HUDEP-2 (cell line): ENCODE measurements at regions not wholly inside any gene's neighbourhood (a gene's known extent, or its start where the extent isn't known, plus 50 kb on each side); places are given as distances from the start of the nearest gene placed in this dataset.
"Not testable (repeated sequence)": the region's sequence is repeated elsewhere in the genome, so short reads cannot be mapped to it uniquely, and the experiment has no call there.

ENCODE experiments used
- DNase-seq, 76 experiments: peaks; one replicate each; lab custom pipeline; 2025; ENCODE audit not compliant: unreplicated experiment in 76 of 76; lab: John Stamatoyannopoulos, UW

- no peak for DNase-seq
Observed at GRCh38 chr1:232579958-232580941, 49.7 kb downstream of the SIPA1L2 start.

DNA sequence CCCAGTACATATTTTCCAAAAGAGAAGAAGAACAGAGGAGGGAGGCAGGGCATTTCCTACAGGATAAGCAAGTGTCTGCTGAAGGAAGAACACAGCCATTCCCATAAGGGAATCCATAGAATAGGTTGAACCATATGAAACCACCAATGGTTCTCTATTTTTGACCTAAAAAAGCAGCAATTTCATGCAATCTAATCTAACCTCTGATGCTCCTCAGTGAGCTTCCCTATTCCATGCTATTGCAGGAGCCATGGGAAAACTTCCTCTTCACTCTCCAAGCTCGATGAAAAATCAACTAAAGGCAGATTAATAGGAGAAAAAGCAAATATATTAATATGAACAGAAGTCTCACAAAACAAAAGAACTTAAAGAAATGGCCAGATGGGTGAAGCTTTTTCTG, 50.5 kb downstream of the SIPA1L2 start:
- no peak for DNase-seq

DNA sequence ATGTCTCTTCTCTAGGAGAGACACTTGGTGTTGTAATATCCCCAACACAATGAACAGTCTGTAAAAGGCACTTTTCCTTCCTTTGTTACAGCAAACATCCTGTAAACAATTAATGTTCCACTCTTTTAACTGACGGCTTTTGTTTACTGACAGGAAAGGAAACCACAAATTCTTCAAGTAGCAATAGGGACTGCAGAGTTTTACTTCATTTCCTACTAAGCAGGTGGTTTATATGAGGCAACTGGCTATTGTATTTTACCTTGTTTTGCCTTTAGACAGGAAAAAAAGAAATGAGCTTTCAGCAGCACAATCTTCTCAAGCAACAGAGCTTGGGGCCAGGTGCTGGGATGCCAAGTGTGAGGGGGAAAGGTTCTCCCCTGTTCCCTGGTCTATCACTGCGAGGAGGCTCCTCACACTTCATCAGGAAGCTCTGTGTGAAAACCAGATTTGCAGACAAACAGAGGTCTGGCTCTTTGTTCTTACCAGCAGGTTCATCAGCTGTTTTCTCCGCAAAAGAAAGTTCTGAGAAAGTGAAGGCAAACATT, 51.2 kb downstream of the SIPA1L2 start:
- DNase-seq = no peak

DNA sequence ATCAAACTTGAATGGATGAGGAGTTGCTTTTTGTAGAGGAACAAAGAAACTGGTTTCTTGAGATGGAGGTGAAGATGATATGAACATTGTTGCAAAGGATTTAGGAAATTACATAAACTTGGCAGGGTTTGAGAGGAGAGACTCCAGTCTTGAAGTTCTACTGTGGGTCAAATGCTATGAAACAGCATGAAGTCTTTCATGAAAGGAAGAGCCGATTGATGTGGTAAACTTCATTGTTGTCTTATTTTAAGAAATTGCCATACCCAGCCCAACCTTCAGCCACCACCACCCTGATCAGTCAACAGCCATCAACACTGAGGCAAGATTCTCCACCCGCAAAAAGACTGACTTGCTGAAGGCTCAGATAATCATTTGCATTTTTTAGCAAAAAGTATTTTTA, 52.2 kb downstream of the SIPA1L2 start:
- no peak for DNase-seq

DNA sequence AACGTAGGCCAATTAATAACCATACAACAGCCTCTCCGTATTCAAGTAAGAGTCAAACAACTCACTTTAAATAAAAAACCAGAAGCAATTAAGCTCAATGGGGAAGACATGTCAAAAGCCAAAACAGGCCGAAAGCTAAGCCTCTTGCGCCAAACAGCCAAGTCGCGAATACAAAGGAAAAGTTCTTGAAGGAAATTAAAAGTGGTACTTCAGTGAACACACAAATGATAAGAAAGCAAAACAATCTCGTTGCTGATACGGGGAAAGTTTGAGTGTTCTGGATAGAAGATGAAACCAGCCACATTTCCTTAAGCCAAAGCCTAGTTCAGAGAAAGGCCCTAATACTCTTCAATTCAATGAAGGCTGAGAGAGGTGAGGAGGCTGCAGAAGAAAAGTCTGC, 53.4 kb downstream of the SIPA1L2 start:
- DNase-seq = no peak

- no peak for DNase-seq
Observed at GRCh38 chr1:232575763-232576040, 54.2 kb downstream of the SIPA1L2 start.

GRCh38 chr1:232574889-232575762, 54.8 kb downstream of the SIPA1L2 start:
- no peak for DNase-seq

- DNase-seq = no peak
Observed at GRCh38 chr1:232574077-232574476, 55.9 kb downstream of the SIPA1L2 start.

GRCh38 chr1:232571523-232571922, 58.4 kb downstream of the SIPA1L2 start:
- no peak for DNase-seq

DNA sequence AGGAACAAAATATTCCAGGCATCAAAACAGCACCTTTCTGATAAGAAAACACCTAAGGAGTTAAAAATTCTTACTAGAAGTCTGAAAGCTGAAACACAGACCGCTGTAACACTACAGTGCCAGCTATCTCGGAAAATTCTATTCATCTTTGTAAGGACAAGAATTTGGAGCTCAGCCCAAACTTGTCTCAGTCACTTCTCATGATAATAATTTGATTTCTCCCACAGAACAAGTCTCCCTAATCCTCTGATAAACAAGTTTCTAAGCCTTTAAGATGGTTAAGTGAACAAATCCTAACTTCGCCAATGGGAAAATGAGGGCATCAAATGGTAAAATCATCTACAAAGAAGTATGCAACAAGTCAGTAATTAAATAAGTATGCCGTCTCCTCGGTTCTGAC, 59.9 kb downstream of the SIPA1L2 start:
- DNase-seq = no peak

DNA sequence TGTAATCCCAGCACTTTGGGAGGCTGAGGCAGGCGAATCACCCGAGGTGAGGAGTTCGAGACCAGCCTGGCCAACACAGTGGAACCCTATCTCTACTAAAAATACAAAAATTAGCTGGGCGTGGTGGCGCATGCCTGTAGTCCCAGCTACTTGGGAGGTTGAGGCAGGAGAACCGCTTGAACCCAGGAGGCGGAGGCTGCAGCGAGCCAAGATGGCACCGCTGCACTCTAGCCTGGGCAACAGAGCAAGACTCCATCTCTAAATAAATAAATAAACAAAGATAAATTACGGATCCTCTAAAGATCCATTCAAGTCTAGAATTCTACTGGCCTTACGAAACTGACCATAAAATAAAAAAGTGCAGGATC, 60.4 kb downstream of the SIPA1L2 start:
- not testable (repeated sequence) for DNase-seq

DNA sequence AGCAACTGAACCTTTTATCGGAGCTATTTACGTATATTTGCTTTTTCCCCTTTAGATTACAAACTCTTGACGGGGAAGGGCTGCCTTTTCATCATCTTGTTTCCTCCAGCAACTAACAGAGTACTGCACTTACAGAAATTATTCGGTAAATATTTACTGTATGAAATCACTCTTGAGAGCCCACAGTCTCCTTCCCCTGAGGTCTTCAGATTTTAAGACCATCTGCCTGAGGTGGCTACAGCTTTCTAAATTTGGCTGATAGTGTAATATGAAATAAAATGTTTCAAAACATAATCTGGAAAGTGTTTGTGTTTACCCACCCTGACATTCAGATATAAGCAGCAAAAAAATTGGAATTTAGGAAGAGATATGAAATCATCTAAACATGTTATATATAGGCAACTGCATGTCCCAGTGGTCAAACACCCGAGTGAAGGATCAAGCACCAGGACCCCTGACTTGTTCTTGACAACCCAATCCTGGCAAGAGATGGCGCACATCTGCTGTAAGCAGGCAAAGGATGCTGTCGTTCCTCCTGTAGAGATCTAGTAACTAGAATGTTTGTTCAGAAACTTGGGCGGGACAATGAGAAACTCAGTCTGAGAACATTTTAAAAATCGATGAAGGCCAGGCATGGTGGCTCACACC, 60.9 kb downstream of the SIPA1L2 start:
- DNase-seq = no peak

DNA sequence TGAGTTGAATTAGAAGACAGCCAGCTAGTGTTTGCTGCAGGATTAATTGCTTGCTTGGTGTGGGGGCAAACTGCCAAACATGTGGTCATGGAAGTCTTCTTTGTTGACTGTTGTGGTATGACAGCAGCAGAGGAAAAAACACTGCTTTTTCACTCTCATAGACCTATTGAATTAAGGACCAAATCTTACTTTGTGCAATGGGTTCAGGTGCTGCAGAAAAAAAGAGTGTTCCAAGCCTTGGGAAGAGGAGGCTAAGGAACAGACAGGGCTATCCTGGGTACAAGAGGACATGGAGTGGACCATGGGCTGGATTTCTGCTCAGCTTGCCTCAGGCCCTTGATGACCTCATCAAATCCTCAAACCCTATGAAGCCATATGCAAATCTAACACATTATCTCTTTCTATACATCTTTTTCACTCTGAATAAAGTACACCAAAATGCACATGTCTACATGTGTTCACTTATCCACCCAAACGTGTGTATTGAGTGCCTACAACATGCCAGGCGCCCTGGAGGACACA, 61.5 kb downstream of the SIPA1L2 start:
- DNase-seq = no peak

GRCh38 chr1:232566093-232566492, 63.8 kb downstream of the SIPA1L2 start:
- no peak for DNase-seq

- no peak for DNase-seq
Observed at GRCh38 chr1:232562855-232563510, 67.0 kb downstream of the SIPA1L2 start.

GRCh38 chr1:232561381-232561780, 68.6 kb downstream of the SIPA1L2 start:
- no peak for DNase-seq

GRCh38 chr1:232560940-232561339, 69.0 kb downstream of the SIPA1L2 start:
- DNase-seq = no peak

DNA sequence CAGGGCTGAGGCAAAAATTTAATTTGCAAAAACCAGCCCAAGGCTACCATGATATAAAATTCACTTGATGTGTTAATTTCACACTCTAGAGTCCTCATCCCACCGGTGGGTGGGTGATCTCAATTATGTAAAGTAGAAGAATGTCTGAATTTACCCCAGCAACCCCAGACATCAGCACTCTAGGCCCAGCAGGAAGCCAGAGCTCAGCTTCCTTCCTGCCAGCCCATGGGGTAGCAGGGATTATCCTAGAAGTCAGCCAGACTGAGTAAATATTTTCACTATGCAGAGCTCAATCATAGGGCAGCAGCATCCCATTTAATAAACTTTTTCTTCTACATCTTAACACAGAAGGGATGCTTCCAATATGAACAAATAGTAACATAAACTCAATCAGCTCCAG, 71.0 kb downstream of the SIPA1L2 start:
- DNase-seq = no peak

GRCh38 chr1:232557502-232558191, 72.3 kb downstream of the SIPA1L2 start:
- peak in 1 of 76 experiments; percentile 15 for DNase-seq

DNA sequence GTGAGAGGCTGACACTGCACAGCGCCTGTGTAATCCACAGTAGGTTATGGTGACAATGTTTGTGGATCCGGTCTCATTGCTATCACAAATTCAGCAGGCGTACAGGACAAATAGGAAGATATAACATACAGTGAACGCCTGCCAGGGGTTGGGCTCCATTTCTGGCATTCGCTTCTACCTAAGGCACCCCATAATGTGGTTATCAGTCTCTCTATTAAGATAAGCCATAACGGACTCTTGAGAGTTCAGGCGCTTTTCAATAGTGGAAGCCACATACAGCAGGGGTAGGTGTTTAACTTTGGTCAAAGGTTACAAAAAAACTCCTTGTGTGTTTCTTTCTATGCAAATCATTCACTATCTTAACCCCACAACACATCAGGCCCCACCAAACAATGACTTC, 72.8 kb downstream of the SIPA1L2 start:
- peak in 12 of 76 experiments; percentile 2 to 55 (median 18) for DNase-seq
